ENCODE measurements at regions not wholly inside any gene's neighbourhood (a gene's known extent, or its start where the extent isn't known, plus 50 kb on each side); places are given as distances from the start of the nearest gene placed in this dataset.

DNA sequence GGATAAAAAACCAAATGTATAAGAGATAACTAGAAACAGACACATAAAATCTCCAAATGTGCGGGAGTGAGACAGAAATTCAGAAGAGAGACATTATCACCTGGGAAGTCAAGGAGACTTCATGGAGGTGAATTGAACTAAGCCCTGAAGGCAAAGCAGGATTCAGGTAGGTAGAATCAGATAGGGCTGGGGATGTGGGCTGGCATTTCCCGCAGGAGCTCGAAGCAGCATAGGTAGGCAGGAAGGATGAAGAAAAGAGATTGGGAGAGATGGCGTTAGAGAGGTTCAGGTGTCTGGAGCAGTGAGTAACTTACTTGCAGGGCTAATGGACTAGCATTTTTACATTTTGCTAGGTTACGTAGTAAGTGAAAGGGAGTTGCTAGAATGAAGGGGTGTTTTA, 58.2 kb upstream of the NRP1 start:
- no peak for DNase-seq (ENCODE audit: low read depth, low spot score)

- DNase-seq (ENCODE audit: low read depth, low spot score), result no peak
Measured at GRCh38 chr10:33391611-33392465, 57.4 kb upstream of the NRP1 start.

DNA sequence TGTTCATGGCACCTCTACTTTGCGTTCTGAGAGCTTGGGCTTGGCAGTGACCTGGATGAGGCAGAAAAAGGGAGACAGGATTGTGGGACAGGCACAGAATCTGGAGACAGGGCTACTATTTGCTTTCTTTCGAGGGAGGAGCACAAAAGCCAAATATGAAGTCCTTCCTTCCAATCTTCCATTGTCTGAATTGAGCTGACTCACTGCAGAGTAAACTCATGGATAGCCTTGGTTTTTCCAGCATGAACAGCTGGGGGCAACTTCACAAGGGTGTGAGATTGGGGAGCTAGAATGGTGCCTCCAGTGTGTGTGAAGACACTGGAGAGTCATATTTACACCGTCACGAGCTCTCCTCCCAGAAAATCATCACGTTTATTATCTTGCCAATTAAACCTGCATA, 55.6 kb upstream of the NRP1 start:
- DNase-seq (ENCODE audit: low read depth, low spot score), result no peak

DNA sequence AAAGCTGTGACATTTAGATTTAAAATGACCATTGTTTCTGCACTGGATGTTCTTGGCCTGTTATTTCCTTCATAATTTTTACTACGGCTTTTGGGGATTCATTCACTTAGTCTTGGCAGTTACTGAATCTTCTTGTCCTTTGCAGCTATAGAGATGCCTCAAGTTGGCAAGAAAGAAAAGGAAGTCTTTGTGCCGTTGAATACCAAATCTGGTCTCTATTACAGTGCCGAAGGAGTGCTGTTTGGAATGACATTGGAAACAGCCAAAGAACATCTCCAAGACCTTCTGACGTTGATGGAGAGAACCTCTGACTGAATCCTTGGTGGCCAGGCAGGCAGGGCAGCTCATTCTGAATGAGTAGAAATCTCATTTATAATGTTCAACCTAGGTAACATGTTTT, 54.3 kb upstream of the NRP1 start:
- DNase-seq (ENCODE audit: low read depth, low spot score), result no peak

- no peak for DNase-seq (ENCODE audit: low read depth, low spot score)
Measured at GRCh38 chr10:33388382-33388781, 53.9 kb upstream of the NRP1 start.

GRCh38 chr10:33387720-33388119, 53.3 kb upstream of the NRP1 start:
- no peak for DNase-seq (ENCODE audit: low read depth, low spot score)

DNA sequence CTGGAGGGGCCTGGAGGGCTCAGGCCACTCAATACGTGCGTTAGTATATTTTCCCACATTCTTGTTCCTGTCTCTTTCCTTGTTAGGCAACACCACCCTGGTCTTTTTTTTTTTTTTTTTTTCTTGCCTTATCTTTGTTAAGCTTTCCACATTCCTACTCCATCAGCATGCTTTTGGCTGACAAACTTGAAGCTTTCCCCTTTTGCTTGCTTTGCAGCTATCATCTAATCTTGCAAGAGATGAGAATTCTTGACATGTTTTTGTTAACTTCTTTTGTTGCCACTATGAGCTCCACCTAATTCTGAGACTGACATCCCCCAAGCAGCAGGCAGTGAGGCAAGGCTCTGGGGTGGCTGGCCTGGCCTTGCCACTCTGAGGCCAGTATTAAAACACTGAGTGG, 52.5 kb upstream of the NRP1 start:
- DNase-seq (ENCODE audit: low read depth, low spot score), result no peak

- DNase-seq (ENCODE audit: low read depth, low spot score), result no peak
Measured at GRCh38 chr10:33385686-33386085, 51.2 kb upstream of the NRP1 start.

DNA sequence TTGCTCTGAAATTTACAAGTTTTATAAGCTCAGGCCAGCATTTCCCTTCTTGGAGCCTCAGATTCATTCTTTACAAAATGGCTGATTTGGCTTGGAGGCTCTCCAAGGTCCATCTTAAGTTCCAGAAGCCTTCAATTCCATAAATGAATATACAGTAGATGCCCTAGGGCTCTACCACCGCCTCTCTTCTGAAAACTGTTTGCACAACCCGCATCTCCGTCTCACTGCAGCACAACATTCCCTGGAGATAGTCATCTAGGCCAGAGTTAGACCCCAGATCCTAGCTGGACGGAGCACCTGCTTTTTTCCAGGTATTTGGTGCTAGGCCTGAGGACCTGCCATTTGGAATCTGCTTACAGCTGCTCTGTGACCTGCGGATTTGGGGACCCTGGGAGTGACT, 50.5 kb upstream of the NRP1 start:
- DNase-seq (ENCODE audit: low read depth, low spot score), result no peak
